Calu3 (cell line): ENCODE measurements at regions not wholly inside any gene's neighbourhood (a gene's known extent, or its start where the extent isn't known, plus 50 kb on each side); places are given as distances from the start of the nearest gene placed in this dataset.

Experiments used
- BruUV-seq: library from RNA; stranded (reverse); fragments of 400-500 nt; replicated peaks from 2 replicates; lab custom pipeline; 2021; lab: Mats Ljungman, UMichigan
- CTCF ChIA-PET: fragments of 300-600 bp; sonication (Branson Sonifier 250); formaldehyde crosslinking; loops from one replicate; lab custom pipeline; 2022; ENCODE audit warnings: antibody characterized with exemption; lab: Charles Lee
- DNase-seq: peaks from one replicate; pipeline ENCODE4 v3.0.0; 2022
- H3K27ac Mint-ChIP-seq: one replicate; pipeline ENCODE4 v1.8.0; 2022; ENCODE audit warnings: mixed read lengths; ENCODE audit not compliant: unreplicated experiment
- H3K27me3 Mint-ChIP-seq: one replicate; pipeline ENCODE4 v1.8.0; 2022; ENCODE audit warnings: mixed read lengths; ENCODE audit not compliant: unreplicated experiment
- H3K36me3 Mint-ChIP-seq: one replicate; pipeline ENCODE4 v1.8.0; 2022; ENCODE audit warnings: mild to moderate bottlenecking, moderate library complexity, mixed read lengths; ENCODE audit not compliant: insufficient read depth, unreplicated experiment
- H3K4me1 Mint-ChIP-seq: one replicate; pipeline ENCODE4 v1.8.0; 2022; ENCODE audit warnings: mild to moderate bottlenecking, low read depth, mixed read lengths; ENCODE audit not compliant: unreplicated experiment
- H3K4me3 Mint-ChIP-seq: one replicate; pipeline ENCODE4 v1.8.0; 2022; ENCODE audit warnings: mild to moderate bottlenecking, low read depth, moderate library complexity, mixed read lengths; ENCODE audit not compliant: unreplicated experiment
- H3K9me3 Mint-ChIP-seq: one replicate; pipeline ENCODE4 v1.8.0; 2022; ENCODE audit warnings: low read depth, mixed read lengths; ENCODE audit not compliant: unreplicated experiment
- CTCF ChIP-seq: fragments of 200-600 bp; IDR thresholded peaks from one replicate; pipeline ENCODE4 v1.8.0; 2022; ENCODE audit warnings: antibody characterized with exemption; ENCODE audit not compliant: unreplicated experiment
- intact Hi-C: fragments of 100-400 bp; cut with micrococcal nuclease; formaldehyde crosslinking; loops from one replicate; pipeline ENCODE4 v1.10.0; 2022; ENCODE audit not compliant: unreplicated experiment

GRCh38 chr7:17206349-17206905, 92.0 kb upstream of the AHR start:
- peaks cover 27% of the 10 kb centered on the region for H3K36me3 Mint-ChIP-seq
- CTCF ChIA-PET: interaction anchor here (0.6 to 1.4 kb wide), 8 partner anchors 10 to 299 kb away, joined by 3 to 4 read pairs (median 3); partner anchors contain the start of gene AHR
- peak; percentile 93 for DNase-seq
- H3K27me3 Mint-ChIP-seq: no peaks in the 10 kb centered on the region
- H3K27ac Mint-ChIP-seq: peak overlapping the region; percentile 93
- intact Hi-C loops: loop anchor here (1.0 to 2.0 kb wide), 5 partner anchors 28 to 70 kb away; no protein-coding TSS in a partner anchor
- peaks cover 66% of the 10 kb centered on the region for H3K4me1 Mint-ChIP-seq
- no peak for TF ChIP-seq CTCF
- H3K4me3 Mint-ChIP-seq: peak overlapping the region; percentile 13
- BruUV-seq: no TSS peak
- H3K9me3 Mint-ChIP-seq: peaks cover 3% of the 10 kb centered on the region

GRCh38 chr7:17207220-17207619, 91.2 kb upstream of the AHR start:
- Mint-ChIP-seq H3K4me1 (peaks cover 58% of the 10 kb centered on the region), H3K27me3 (no peaks in the 10 kb centered on the region), H3K27ac (peak overlapping the region; percentile 93), H3K9me3 (peaks cover 3% of the 10 kb centered on the region), H3K36me3 (peaks cover 27% of the 10 kb centered on the region), H3K4me3 (peak overlapping the region; percentile 13)
- TF ChIP-seq CTCF: no peak
- no TSS peak for BruUV-seq
- peak; percentile 67 for DNase-seq
- CTCF ChIA-PET: interaction anchor here (1.0 kb wide), 1 partner anchor 77 kb away, joined by 5 read pairs; no protein-coding TSS in a partner anchor
- intact Hi-C loops: loop anchor here (2.0 kb wide), 2 partner anchors 28 to 64 kb away; no protein-coding TSS in a partner anchor

GRCh38 chr7:17209101-17209500, 89.4 kb upstream of the AHR start:
- no peak for DNase-seq
- no peak for TF ChIP-seq CTCF
- CTCF ChIA-PET: interaction anchor here (0.8 kb wide), 1 partner anchor 93 kb away, joined by 3 read pairs; no protein-coding TSS in a partner anchor
- H3K4me3 Mint-ChIP-seq: no peak overlapping the region
- BruUV-seq: no TSS peak
- intact Hi-C loops: no loop called here
- H3K36me3 Mint-ChIP-seq: peaks cover 27% of the 10 kb centered on the region
- H3K4me1 Mint-ChIP-seq: peaks cover 42% of the 10 kb centered on the region
- no peaks in the 10 kb centered on the region for H3K9me3 Mint-ChIP-seq
- no peak overlapping the region for H3K27ac Mint-ChIP-seq
- no peaks in the 10 kb centered on the region for H3K27me3 Mint-ChIP-seq

- intact Hi-C loops: no loop called here
Observed at GRCh38 chr7:17211307-17211836, 87.1 kb upstream of the AHR start.

More at GRCh38 chr7:17211307-17211836, 87.1 kb upstream of the AHR start:
- CTCF ChIA-PET: no interaction called here
- Mint-ChIP-seq H3K4me1 (peaks cover 22% of the 10 kb centered on the region), H3K36me3 (peaks cover 22% of the 10 kb centered on the region), H3K27ac (no peak overlapping the region), H3K9me3 (peaks cover 10% of the 10 kb centered on the region), H3K4me3 (no peak overlapping the region), H3K27me3 (no peaks in the 10 kb centered on the region)
- no peak for DNase-seq
- TF ChIP-seq CTCF: no peak
- BruUV-seq: no TSS peak
